ENCODE measurements at regions not wholly inside any gene's neighbourhood (a gene's known extent, or its start where the extent isn't known, plus 50 kb on each side); places are given as distances from the start of the nearest gene placed in this dataset.

- TF ChIP-seq, protein P1, sequence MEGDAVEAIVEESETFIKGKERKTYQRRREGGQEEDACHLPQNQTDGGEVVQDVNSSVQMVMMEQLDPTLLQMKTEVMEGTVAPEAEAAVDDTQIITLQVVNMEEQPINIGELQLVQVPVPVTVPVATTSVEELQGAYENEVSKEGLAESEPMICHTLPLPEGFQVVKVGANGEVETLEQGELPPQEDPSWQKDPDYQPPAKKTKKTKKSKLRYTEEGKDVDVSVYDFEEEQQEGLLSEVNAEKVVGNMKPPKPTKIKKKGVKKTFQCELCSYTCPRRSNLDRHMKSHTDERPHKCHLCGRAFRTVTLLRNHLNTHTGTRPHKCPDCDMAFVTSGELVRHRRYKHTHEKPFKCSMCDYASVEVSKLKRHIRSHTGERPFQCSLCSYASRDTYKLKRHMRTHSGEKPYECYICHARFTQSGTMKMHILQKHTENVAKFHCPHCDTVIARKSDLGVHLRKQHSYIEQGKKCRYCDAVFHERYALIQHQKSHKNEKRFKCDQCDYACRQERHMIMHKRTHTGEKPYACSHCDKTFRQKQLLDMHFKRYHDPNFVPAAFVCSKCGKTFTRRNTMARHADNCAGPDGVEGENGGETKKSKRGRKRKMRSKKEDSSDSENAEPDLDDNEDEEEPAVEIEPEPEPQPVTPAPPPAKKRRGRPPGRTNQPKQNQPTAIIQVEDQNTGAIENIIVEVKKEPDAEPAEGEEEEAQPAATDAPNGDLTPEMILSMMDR (conservative IDR thresholded peaks at IDR 0.05; ENCODE audit: low read depth in 2 of 2): no peak
- no peak for TF ChIP-seq POLR2AphosphoS5 (IDR thresholded peaks at IDR 0.05; ENCODE audit: low read depth)
These were observed 85.3 kb downstream of the GPR37 start for GRCh38 chr7:124680304-124680703.

Measured in GM23338 (cell line).